OCI-LY7 (cell line): ENCODE measurements at regions not wholly inside any gene's neighbourhood (a gene's known extent, or its start where the extent isn't known, plus 50 kb on each side); places are given as distances from the start of the nearest gene placed in this dataset.

Source experiments
- EZH2phosphoT487 ChIP-seq: fragments of 200-600 bp; sonication (generic); IDR thresholded peaks from 2 replicates; pipeline ENCODE4 v1.6.1; 2018; ENCODE audit warnings: low read depth, borderline replicate concordance, mild to moderate bottlenecking, mixed run types, antibody characterized with exemption, low read length, moderate library complexity, mixed read lengths
- TF ChIP-seq, protein P1 (sequence below): fragments of 200-600 bp; sonication (generic); conservative IDR thresholded peaks from 2 replicates; pipeline ENCODE4 v1.5.1; 2014; ENCODE audit warnings: mild to moderate bottlenecking, antibody characterized with exemption, low read length, moderate library complexity, mixed read lengths

DNA sequence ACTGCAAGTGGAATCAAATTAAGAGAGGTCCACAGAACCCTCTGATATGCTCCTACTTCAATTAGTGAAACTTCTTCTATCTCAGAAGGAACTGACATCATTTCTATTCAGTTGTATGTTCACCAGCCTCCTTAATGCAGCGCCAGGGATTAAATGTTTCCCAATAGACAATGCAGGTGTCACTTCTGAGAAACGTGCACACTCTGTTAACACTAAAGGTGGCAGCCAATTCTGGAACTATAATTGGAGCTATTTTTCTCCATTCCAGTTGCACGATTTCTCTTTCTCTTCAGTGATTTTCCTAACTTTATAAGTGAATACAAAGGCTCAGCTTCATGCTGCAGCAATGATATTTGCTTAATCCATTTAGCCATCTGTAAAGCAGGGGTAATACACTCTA, 821.9 kb downstream of the TDRD15 start:
- TF ChIP-seq, protein P1, sequence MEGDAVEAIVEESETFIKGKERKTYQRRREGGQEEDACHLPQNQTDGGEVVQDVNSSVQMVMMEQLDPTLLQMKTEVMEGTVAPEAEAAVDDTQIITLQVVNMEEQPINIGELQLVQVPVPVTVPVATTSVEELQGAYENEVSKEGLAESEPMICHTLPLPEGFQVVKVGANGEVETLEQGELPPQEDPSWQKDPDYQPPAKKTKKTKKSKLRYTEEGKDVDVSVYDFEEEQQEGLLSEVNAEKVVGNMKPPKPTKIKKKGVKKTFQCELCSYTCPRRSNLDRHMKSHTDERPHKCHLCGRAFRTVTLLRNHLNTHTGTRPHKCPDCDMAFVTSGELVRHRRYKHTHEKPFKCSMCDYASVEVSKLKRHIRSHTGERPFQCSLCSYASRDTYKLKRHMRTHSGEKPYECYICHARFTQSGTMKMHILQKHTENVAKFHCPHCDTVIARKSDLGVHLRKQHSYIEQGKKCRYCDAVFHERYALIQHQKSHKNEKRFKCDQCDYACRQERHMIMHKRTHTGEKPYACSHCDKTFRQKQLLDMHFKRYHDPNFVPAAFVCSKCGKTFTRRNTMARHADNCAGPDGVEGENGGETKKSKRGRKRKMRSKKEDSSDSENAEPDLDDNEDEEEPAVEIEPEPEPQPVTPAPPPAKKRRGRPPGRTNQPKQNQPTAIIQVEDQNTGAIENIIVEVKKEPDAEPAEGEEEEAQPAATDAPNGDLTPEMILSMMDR: no peak
- TF ChIP-seq EZH2phosphoT487: no peak
